KG1 (cell line): ENCODE measurements at regions not wholly inside any gene's neighbourhood (a gene's known extent, or its start where the extent isn't known, plus 50 kb on each side); places are given as distances from the start of the nearest gene placed in this dataset.
"Not testable (repeated sequence)": the region's sequence is repeated elsewhere in the genome, so short reads cannot be mapped to it uniquely, and the experiment has no call there.

Experiments used
- DNase-seq: peaks from one replicate; lab custom pipeline; 2025; lab: John Stamatoyannopoulos, UW

DNA sequence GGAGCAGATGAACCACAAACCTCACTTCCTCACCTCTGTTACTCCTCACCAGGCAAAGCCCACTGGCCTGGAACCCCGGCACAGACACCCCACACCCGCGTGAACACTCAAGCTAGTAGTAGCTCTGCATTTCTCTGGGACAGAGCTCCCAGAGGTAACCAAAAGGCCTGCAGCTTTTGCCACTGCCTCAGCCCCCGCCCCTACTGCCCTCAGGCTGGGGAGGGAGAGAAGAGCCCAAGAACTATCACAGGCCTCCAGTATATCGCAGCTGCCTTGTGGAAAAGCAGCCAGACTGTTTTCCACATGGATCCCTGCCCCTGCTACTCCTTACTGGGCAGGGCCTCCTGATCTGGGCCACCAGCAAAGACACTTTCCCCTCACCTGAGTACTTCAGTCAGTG is 728.7 kb upstream of the ACTRT1 start:
- DNase-seq = no peak

DNA sequence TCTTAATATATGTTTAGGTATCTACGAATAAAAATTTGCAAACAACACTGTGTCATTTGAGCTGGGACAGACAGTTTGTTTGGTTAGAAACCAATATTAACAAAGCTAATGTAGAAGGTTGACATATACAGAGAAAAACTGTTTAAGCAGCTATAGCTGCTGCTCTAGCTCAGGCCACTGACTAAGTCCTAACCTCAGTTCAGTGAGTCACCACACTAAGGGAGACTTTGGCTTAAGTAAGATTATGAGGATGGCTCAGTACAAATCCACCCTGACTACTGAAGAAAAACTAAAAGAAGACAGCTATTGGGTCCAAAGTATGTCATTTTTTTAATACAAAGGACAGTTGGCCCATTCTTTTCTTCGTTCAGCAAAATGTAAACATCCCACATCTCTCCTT is 717.3 kb upstream of the ACTRT1 start:
- no peak for DNase-seq

- no peak for DNase-seq
These were observed 707.5 kb upstream of the ACTRT1 start for GRCh38 chrX:128759745-128760144.

GRCh38 chrX:128759177-128759576 is 707.0 kb upstream of the ACTRT1 start:
- no peak for DNase-seq

DNA sequence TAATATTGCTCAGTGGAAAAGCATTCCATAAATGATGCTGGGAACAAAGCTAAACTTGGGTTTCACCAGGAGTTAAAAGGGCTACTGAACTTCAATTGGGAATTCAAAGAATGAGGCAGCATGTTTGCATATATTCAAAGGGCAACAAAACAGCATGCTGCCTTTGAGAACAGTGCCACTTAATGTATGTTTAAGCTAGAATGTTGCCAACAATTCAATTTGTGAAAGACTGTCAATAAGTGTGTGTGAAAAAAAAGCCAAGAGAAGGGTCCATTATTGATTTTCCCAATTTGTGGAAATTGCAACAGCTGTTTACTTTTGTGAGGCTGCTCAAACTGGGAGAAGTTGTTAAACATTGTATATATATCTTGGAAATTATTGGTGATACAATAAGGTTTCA is 701.9 kb upstream of the ACTRT1 start:
- no peak for DNase-seq

DNA sequence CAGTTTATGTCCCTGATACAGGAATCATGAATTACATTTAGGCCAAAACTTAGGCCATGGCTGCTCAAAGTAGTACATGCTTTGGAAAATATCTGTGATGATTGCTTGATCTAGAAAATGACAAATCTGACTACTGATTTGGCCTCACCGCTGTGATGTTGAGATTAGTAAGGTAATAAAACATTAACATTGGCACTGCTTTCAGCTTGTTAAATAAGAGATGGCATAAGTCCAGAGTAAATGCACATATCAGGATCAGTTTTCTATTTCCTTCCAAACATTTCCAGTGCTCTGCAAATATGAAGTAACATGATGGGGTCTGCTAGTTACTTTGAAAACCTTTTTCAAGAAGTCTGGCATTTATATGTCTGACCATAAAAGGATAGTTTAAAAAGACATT is 687.3 kb upstream of the ACTRT1 start:
- DNase-seq = no peak

- DNase-seq = no peak
These were observed 676.7 kb upstream of the ACTRT1 start for GRCh38 chrX:128728943-128729342.

DNA sequence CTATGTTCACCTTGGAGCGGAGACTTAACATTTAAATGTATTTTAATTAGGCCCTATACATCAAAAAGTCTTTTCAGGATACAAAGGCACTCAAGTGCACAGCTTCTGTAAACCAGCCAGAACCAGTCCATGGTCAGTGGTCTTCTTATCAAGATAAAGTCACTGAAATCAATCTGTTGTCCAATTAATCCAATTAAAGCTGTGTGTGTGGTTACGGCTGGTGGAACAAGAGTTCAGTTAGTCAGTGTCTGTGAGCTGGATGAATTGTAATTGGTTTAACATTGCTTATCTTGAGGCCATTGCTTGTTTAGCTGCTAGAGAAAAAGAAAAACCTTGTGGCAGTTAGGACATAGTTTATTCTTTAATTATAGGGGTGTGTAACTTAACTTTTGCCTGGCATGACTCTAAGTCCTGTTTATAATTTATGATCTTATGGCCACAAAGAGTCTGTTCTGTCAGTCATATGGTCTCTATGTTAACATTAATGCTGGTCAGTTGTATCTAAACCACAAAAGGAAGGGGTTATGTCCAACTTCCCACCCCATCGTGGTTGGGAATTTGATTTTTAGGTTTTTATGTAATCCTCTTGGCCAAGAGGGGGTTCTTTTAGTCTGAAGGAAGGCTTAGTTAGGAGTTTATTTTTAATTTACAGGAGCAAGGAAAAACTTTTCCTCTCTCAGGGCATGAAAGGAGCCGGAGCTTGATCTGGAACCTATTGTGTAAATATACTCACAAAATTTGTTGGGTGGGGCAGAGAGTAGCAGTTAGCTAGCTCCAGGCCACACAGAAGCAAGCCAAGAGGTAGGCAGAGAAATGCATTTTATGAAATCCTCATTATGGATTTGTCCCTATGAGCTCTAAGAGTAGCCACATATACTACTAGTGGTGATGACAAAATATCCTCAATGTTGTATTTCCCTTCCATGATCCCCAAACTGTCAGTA is 665.7 kb upstream of the ACTRT1 start:
- no peak for DNase-seq

- DNase-seq = no peak
These were observed 662.2 kb upstream of the ACTRT1 start for GRCh38 chrX:128714425-128714824.

DNA sequence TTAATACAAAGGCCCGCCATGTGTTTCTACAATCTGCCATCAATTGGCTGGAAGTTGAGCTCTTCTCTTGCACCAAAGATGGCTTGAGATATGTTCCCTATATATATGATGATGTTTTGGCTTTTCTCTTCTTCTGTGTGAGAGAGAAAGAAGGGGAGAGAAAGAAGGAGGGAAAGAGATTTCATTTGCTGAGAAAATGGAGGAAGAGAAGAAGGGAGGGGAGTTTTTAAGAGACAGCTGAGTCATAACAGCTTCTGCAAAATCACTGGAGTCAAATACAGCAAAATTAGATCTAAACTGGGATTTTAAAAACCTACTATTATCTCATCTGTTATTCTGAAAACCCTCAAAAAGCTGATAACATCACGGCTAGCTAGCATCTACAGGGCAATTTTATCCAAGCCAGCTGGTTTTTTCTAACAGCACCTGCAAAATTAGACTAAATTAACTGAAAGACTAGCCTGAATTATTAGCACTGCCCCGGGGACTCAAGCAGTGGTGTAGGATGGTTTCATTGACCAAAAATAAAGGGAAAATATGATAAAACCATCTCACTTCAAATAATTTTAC is 647.6 kb upstream of the ACTRT1 start:
- DNase-seq = no peak

GRCh38 chrX:128698573-128699181 is 646.5 kb upstream of the ACTRT1 start:
- no peak for DNase-seq

- DNase-seq = no peak
These were observed 639.7 kb upstream of the ACTRT1 start for GRCh38 chrX:128691872-128692271.

DNA sequence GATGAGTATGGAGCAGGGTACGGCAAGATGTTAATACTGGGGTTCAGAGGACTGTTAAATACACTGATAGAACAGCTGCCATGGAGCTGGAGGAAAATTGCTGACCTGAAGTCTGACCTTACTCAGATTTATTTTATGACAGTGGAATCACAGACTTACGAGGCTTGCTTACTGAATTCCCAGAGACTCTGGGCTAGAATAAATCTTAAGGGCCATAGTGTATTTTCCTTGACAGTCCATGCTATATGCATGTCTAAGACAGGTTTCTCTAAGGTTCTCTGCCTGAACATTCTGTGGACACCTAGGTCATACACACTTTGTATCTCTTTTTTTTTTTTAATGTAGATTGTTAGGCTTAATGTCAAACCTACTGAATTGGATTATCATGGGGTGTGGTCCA is 633.2 kb upstream of the ACTRT1 start:
- no peak for DNase-seq

GRCh38 chrX:128676651-128677050 is 624.4 kb upstream of the ACTRT1 start:
- DNase-seq = no peak

DNA sequence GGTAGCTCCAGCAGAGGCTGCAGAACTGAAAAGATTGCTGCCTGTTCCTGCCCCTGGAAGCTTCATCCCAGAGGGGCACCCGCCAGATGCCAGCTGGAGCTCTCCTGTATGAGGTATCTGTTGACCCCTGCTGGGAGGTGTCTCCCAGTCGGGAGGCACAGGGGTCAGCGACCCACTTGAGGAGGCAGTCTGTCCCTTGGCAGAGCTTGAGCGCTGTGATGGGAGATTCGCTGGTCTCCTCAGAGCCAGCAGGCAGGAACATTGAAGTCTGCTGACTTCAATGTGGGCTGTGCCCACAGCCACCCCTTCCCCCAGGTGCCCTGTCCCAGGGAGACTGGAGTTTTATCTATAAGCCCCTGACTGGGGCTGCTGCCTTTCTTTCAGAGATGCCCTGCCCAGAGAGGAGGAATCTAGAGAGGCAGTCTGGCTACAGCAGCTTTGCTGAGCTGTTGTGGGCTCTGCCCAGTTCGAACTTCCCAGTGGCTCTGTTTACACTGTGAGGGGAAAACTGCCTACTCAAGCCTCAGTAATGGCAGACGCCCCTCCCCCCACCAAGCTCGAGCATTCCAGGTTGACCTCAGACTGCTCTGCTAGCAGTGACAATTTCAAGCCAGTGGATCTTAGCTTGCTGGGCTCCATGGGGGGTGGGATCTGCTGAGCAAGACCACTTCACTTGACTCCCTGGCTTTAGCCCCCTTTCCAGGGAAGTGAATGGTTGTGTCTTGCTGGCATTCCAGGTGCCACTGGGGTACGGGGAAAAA is 622.3 kb upstream of the ACTRT1 start:
- not testable (repeated sequence) for DNase-seq

DNA sequence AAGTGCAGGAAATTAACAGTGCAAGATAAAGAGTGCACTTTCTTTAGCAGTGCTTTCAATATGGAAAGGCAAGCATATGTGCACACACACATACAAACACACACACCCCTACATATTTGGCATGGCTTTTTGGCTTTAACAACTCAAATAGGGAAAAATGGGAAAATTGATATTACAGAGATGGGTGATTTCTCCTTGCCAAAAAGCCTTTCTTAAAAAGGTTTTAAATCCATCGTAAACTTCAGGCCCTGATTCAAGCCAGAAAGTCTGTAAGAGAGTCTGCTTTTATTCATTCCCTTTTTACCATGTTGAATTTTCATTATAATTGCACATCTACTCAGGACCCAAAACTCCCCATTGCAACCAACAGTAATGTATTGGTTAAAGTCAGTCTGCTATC is 612.0 kb upstream of the ACTRT1 start:
- DNase-seq = no peak

DNA sequence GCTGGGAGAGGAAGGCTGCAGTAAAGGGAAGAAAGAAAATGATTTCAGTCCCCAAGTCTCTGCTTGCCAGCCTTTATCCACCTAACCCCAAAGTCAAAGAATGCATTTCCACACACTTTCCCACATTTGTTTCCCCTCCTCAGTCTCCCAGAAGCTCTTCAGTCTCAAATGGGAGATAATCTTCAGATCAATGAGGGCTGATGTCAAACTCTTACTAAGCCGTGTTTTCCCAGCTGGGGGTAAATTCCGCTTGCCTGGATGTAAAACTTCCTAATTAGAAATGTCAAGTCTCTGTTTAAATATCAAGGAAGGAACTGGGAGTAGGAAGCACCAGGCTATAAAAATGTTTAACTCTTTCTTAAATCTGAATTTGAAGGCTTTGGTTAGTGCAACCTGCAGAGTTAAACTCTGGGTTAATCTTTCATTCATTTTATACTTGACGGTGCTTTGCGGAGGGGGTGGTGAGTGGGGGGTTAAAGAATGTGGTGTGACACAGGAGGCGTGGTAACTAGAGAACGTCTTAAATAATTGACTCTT is 601.4 kb upstream of the ACTRT1 start:
- DNase-seq = no peak

DNA sequence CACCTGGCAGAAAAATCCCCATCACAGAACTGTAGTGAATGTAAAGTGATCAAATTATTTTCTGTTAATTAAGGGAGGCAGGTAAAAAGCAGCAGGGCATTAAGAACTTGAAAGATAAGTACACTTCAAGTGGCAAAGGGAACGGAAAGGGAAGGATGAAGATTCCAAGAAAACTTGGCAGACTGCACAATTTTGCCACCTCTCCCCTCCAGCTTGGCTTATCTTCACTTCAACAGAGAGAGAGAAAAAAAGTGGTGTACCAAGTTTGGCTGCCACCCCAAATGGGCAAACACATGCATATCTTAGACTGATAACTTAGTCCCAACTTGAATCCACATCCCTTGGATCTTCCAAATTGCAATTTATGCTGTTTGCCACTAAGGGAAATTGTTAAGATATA is 598.1 kb upstream of the ACTRT1 start:
- no peak for DNase-seq

- DNase-seq = no peak
These were observed 582.6 kb upstream of the ACTRT1 start for GRCh38 chrX:128634754-128635153.

DNA sequence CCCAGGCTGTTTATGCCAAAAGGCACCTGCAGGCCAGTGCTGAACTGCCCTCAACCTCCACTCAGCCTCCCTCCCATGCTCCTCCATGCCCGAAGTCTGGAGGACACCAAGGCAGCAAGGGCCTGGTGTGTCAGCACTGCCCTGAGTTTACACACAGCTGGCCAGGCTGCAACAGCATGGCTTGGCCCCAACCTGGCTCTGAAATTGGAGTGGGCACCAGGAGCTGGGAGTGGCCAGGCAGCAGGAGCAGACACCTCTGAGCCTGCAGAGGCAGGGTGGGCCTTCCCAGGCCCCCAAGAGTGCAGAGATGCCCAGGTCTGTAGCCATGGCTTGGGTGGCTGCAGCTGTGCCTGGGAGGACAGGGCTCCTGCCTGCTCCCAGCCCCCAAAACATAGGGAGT is 571.2 kb upstream of the ACTRT1 start:
- no peak for DNase-seq

GRCh38 chrX:128622296-128622695 is 570.1 kb upstream of the ACTRT1 start:
- no peak for DNase-seq

- DNase-seq = no peak
These were observed 567.3 kb upstream of the ACTRT1 start for GRCh38 chrX:128619490-128619889.
